GM20000 (cell line): ENCODE measurements at regions not wholly inside any gene's neighbourhood (a gene's known extent, or its start where the extent isn't known, plus 50 kb on each side); places are given as distances from the start of the nearest gene placed in this dataset.

Source experiments
- DNase-seq: peaks from one replicate; pipeline ENCODE4 v3.0.0; 2012; ENCODE audit warnings: low spot score
- TF ChIP-seq, protein P1 (sequence below): IDR thresholded peaks from 2 replicates; pipeline ENCODE4 v1.5.1; 2012; ENCODE audit warnings: mild to moderate bottlenecking, control low read depth; ENCODE audit errors: extremely low read depth, missing control alignments

DNA sequence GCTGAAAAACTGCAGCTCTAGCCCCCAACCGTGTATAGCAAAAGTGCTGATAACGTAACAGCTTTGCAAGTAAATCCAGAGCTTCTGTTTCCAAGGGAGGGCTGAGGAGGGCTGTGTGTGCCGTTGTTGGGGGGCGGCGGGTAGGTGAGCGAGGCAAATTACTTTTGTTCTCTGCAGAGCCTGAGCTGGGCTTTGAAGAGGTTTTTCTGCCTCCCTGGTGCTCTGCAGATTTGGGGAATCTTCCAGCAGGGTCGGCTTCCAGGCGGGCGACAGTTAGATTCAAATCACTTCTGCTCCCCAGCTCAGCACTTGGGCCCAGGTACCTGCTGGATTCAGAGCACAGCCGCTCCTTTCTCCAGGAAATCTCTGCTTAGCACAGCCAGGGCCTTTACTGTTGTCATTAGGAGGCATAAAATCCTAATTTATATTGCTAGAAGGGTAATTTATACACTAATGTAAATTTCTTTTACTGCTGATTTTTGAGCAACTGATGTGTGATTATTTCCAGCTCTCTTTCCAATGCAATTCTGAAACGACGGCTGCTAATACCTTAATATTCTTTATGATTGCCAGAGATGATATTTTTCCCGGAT is 442.4 kb downstream of the TYW1 start:
- TF ChIP-seq, protein P1, sequence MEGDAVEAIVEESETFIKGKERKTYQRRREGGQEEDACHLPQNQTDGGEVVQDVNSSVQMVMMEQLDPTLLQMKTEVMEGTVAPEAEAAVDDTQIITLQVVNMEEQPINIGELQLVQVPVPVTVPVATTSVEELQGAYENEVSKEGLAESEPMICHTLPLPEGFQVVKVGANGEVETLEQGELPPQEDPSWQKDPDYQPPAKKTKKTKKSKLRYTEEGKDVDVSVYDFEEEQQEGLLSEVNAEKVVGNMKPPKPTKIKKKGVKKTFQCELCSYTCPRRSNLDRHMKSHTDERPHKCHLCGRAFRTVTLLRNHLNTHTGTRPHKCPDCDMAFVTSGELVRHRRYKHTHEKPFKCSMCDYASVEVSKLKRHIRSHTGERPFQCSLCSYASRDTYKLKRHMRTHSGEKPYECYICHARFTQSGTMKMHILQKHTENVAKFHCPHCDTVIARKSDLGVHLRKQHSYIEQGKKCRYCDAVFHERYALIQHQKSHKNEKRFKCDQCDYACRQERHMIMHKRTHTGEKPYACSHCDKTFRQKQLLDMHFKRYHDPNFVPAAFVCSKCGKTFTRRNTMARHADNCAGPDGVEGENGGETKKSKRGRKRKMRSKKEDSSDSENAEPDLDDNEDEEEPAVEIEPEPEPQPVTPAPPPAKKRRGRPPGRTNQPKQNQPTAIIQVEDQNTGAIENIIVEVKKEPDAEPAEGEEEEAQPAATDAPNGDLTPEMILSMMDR, result no peak
- no peak for DNase-seq

- TF ChIP-seq, protein P1, result no peak
- no peak for DNase-seq
These were observed 443.7 kb downstream of the TYW1 start for GRCh38 chr7:67440321-67440720.

- TF ChIP-seq, protein P1, result no peak
- DNase-seq, result no peak
These were observed 449.1 kb downstream of the TYW1 start for GRCh38 chr7:67445728-67446127.

GRCh38 chr7:67447297-67447696 is 450.7 kb downstream of the TYW1 start:
- DNase-seq, result no peak
- TF ChIP-seq, protein P1, result no peak

- no peak for DNase-seq
- TF ChIP-seq, protein P1, result no peak
These were observed 451.6 kb downstream of the TYW1 start for GRCh38 chr7:67448271-67448670.

DNA sequence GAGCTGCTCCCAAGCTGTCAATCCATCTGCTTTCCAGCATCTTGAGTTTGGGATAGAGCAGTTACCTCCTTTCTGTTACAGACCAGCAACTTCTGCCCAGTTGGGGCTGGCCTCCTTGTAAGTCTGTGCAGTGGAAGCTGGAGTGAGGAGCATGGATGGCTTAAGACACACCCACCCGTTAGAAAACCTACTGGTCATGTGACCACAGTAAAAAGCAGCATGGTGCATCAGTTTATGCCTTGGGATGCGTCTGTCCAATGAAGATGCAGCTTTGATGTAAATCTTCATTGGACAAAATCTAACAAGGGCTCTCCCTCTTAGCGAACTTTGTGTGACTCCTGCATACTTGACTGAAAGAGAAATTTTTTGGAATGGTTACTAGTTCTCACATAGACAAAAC is 453.5 kb downstream of the TYW1 start:
- no peak for DNase-seq
- TF ChIP-seq, protein P1, result no peak

DNA sequence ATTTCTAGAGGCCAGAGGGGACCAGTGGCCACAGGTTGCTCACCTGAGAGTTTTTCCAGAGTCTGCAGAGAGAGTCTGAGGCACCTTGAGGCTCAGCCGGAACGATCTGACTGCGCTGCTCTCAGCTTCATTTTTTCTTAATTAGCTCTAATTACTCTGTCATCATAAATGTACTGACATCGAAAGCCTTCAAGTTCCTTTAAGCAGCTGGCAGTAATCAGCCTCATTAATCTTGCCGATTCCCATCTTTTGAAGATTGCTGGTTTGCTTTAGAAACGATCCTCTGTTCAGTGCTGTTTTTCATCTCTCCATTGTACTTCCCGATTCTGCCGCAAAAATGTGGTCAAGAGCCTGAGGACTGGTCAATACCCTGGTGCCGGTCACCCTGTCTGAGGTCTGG is 454.7 kb downstream of the TYW1 start:
- TF ChIP-seq, protein P1, result no peak
- no peak for DNase-seq
